HepG2 (cell line): ENCODE measurements at regions not wholly inside any gene's neighbourhood (a gene's known extent, or its start where the extent isn't known, plus 50 kb on each side); places are given as distances from the start of the nearest gene placed in this dataset.

Source experiments
- HCFC1 ChIP-seq: fragments of 150-350 bp; IDR thresholded peaks from 2 replicates; pipeline ENCODE4 v1.6.1; 2014; ENCODE audit warnings: low read depth, low read length
- PHF21A ChIP-seq: sonication (generic); formaldehyde crosslinking; IDR thresholded peaks from 2 replicates; pipeline ENCODE4 v1.5.0; 2020; ENCODE audit warnings: mild to moderate bottlenecking, missing genetic modification reagents
- RFX5 ChIP-seq: IDR thresholded peaks from 2 replicates; pipeline ENCODE4 v1.6.1; 2011; ENCODE audit warnings: low read depth, low read length, improper control_type of control experiment
- SOX5 ChIP-seq: IDR thresholded peaks from 2 replicates; pipeline ENCODE4 v1.6.1; 2016; ENCODE audit warnings: borderline replicate concordance
- ZBTB20 ChIP-seq: sonication (generic); formaldehyde crosslinking; IDR thresholded peaks from 2 replicates; pipeline ENCODE4 v1.8.1; 2023; ENCODE audit warnings: missing genetic modification reagents, low read depth, mild to moderate bottlenecking, borderline replicate concordance
- ZC3H13 ChIP-seq: sonication (generic); formaldehyde crosslinking; IDR thresholded peaks from 2 replicates; pipeline ENCODE4 v1.8.1; 2023; ENCODE audit warnings: mild to moderate bottlenecking, missing genetic modification reagents, moderate library complexity
- ZNF331 ChIP-seq: sonication (generic); formaldehyde crosslinking; IDR thresholded peaks from 2 replicates; pipeline ENCODE4 v1.4.0; 2020; ENCODE audit warnings: missing genetic modification reagents
- TF ChIP-seq, protein P1 (sequence below): sonication (generic); formaldehyde crosslinking; IDR thresholded peaks from 2 replicates; pipeline ENCODE4 v1.4.0; 2020; ENCODE audit warnings: missing genetic modification reagents
- TF ChIP-seq, protein P2 (sequence below): sonication (generic); formaldehyde crosslinking; IDR thresholded peaks from 2 replicates; pipeline ENCODE4 v1.8.1; 2023; ENCODE audit warnings: mild to moderate bottlenecking, inconsistent platforms, moderate library complexity, missing genetic modification reagents, borderline replicate concordance
- TF ChIP-seq, protein P3 (sequence below): sonication (generic); formaldehyde crosslinking; conservative IDR thresholded peaks from 2 replicates; pipeline ENCODE4 v1.4.0; 2020; ENCODE audit warnings: missing genetic modification reagents
- TF ChIP-seq, protein P4 (sequence below): sonication (generic); formaldehyde crosslinking; IDR thresholded peaks from 2 replicates; pipeline ENCODE4 v1.5.0; 2020; ENCODE audit warnings: missing genetic modification reagents, mild to moderate bottlenecking, borderline replicate concordance
- TF ChIP-seq, protein P5 (sequence below): sonication (generic); formaldehyde crosslinking; IDR thresholded peaks from 2 replicates; pipeline ENCODE4 v1.5.1; 2020; ENCODE audit warnings: mild to moderate bottlenecking, missing genetic modification reagents, moderate library complexity

DNA sequence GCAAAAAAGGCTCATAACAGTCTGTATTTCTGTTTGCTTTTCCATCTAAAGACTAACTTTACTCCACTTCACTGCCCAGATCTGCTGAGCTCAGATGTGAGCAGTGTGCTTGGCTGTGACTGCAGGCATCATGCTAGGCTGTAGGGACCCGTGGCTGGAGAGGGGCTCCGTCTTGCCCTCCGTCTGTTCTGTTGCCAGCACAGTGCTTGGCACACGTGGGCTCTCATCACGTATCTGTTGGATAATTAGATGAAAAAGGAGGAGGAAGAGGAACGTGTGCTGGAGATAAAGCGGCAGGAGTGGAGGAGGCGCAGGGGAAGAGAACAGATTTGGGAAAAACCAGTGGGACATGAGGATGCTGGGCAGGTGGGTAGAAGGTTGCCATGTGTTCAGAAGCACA lies 57.6 kb upstream of the IER3 start (continued):
- TF ChIP-seq, protein P1, sequence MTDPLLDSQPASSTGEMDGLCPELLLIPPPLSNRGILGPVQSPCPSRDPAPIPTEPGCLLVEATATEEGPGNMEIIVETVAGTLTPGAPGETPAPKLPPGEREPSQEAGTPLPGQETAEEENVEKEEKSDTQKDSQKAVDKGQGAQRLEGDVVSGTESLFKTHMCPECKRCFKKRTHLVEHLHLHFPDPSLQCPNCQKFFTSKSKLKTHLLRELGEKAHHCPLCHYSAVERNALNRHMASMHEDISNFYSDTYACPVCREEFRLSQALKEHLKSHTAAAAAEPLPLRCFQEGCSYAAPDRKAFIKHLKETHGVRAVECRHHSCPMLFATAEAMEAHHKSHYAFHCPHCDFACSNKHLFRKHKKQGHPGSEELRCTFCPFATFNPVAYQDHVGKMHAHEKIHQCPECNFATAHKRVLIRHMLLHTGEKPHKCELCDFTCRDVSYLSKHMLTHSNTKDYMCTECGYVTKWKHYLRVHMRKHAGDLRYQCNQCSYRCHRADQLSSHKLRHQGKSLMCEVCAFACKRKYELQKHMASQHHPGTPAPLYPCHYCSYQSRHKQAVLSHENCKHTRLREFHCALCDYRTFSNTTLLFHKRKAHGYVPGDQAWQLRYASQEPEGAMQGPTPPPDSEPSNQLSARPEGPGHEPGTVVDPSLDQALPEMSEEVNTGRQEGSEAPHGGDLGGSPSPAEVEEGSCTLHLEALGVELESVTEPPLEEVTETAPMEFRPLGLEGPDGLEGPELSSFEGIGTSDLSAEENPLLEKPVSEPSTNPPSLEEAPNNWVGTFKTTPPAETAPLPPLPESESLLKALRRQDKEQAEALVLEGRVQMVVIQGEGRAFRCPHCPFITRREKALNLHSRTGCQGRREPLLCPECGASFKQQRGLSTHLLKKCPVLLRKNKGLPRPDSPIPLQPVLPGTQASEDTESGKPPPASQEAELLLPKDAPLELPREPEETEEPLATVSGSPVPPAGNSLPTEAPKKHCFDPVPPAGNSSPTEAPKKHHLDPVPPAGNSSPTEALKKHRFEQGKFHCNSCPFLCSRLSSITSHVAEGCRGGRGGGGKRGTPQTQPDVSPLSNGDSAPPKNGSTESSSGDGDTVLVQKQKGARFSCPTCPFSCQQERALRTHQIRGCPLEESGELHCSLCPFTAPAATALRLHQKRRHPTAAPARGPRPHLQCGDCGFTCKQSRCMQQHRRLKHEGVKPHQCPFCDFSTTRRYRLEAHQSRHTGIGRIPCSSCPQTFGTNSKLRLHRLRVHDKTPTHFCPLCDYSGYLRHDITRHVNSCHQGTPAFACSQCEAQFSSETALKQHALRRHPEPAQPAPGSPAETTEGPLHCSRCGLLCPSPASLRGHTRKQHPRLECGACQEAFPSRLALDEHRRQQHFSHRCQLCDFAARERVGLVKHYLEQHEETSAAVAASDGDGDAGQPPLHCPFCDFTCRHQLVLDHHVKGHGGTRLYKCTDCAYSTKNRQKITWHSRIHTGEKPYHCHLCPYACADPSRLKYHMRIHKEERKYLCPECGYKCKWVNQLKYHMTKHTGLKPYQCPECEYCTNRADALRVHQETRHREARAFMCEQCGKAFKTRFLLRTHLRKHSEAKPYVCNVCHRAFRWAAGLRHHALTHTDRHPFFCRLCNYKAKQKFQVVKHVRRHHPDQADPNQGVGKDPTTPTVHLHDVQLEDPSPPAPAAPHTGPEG (CRISPR knock-in tag) = no peak
- TF ChIP-seq, protein P2, sequence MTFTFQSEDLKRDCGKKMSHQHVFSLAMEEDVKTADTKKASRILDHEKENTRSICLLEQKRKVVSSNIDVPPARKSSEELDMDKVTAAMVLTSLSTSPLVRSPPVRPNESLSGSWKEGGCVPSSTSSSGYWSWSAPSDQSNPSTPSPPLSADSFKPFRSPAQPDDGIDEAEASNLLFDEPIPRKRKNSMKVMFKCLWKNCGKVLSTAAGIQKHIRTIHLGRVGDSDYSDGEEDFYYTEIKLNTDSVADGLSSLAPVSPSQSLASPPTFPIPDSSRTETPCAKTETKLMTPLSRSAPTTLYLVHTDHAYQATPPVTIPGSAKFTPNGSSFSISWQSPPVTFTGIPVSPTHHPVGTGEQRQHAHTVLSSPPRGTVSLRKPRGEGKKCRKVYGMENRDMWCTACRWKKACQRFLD (CRISPR knock-in tag) = no peak
- TF ChIP-seq, protein P3, sequence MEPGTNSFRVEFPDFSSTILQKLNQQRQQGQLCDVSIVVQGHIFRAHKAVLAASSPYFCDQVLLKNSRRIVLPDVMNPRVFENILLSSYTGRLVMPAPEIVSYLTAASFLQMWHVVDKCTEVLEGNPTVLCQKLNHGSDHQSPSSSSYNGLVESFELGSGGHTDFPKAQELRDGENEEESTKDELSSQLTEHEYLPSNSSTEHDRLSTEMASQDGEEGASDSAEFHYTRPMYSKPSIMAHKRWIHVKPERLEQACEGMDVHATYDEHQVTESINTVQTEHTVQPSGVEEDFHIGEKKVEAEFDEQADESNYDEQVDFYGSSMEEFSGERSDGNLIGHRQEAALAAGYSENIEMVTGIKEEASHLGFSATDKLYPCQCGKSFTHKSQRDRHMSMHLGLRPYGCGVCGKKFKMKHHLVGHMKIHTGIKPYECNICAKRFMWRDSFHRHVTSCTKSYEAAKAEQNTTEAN = no peak
- no peak for TF ChIP-seq PHF21A (CRISPR knock-in tag)
- peak; percentile 45; the same call in 1 of the 2 replicates for TF ChIP-seq ZC3H13 (CRISPR knock-in tag)
- no peak for TF ChIP-seq SOX5 (CRISPR knock-in tag)
- TF ChIP-seq, protein P4, sequence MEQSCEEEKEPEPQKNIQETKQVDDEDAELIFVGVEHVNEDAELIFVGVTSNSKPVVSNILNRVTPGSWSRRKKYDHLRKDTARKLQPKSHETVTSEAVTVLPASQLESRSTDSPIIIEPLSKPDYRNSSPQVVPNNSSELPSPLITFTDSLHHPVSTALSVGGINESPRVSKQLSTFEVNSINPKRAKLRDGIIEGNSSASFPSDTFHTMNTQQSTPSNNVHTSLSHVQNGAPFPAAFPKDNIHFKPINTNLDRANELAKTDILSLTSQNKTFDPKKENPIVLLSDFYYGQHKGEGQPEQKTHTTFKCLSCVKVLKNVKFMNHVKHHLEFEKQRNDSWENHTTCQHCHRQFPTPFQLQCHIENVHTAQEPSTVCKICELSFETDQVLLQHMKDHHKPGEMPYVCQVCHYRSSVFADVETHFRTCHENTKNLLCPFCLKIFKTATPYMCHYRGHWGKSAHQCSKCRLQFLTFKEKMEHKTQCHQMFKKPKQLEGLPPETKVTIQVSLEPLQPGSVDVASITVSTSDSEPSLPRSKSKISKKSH (CRISPR knock-in tag) = 0 out of 2 replicates have a peak, but pooled peaks have one; percentile 33
- TF ChIP-seq, protein P5, sequence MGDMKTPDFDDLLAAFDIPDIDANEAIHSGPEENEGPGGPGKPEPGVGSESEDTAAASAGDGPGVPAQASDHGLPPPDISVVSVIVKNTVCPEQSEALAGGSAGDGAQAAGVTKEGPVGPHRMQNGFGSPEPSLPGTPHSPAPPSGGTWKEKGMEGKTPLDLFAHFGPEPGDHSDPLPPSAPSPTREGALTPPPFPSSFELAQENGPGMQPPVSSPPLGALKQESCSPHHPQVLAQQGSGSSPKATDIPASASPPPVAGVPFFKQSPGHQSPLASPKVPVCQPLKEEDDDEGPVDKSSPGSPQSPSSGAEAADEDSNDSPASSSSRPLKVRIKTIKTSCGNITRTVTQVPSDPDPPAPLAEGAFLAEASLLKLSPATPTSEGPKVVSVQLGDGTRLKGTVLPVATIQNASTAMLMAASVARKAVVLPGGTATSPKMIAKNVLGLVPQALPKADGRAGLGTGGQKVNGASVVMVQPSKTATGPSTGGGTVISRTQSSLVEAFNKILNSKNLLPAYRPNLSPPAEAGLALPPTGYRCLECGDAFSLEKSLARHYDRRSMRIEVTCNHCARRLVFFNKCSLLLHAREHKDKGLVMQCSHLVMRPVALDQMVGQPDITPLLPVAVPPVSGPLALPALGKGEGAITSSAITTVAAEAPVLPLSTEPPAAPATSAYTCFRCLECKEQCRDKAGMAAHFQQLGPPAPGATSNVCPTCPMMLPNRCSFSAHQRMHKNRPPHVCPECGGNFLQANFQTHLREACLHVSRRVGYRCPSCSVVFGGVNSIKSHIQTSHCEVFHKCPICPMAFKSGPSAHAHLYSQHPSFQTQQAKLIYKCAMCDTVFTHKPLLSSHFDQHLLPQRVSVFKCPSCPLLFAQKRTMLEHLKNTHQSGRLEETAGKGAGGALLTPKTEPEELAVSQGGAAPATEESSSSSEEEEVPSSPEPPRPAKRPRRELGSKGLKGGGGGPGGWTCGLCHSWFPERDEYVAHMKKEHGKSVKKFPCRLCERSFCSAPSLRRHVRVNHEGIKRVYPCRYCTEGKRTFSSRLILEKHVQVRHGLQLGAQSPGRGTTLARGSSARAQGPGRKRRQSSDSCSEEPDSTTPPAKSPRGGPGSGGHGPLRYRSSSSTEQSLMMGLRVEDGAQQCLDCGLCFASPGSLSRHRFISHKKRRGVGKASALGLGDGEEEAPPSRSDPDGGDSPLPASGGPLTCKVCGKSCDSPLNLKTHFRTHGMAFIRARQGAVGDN (CRISPR knock-in tag) = peak; percentile 34
- no peak for TF ChIP-seq RFX5
- no peak for TF ChIP-seq HCFC1
- no peak for TF ChIP-seq ZBTB20 (CRISPR knock-in tag)
- 0 out of 2 replicates have a peak, but pooled peaks have one; percentile 19 for TF ChIP-seq ZNF331 (CRISPR knock-in tag)
